Caco-2 (cell line): ENCODE measurements at regions not wholly inside any gene's neighbourhood (a gene's known extent, or its start where the extent isn't known, plus 50 kb on each side); places are given as distances from the start of the nearest gene placed in this dataset.

ENCODE experiments used
- BruUV-seq: library from RNA; stranded (reverse); fragments of 400-500 nt; replicated peaks from 2 replicates; lab custom pipeline; 2021; lab: Mats Ljungman, UMichigan
- CTCF ChIA-PET: fragments of 300-600 bp; sonication (Branson Sonifier 250); formaldehyde crosslinking; loops from one replicate; lab custom pipeline; 2022; ENCODE audit warnings: antibody characterized with exemption; lab: Charles Lee
- POLR2A ChIA-PET: fragments of 300-600 bp; sonication (Branson Sonifier 250); formaldehyde crosslinking; loops from one replicate; lab custom pipeline; 2022; ENCODE audit warnings: antibody characterized with exemption; lab: Charles Lee
- DNase-seq, 2 experiments: peaks; one replicate each; pipeline versions ENCODE4 v3.0.0 to v3.0.0-alpha.2; 2020 to 2022
- H3K27me3 ChIP-seq: replicated peaks from 2 replicates; pipeline ENCODE4 v1.6.0; 2011; ENCODE audit warnings: low read length; ENCODE audit not compliant: control insufficient read depth, insufficient read depth
- H3K36me3 ChIP-seq: 2 replicates; pipeline ENCODE4 v1.5.1; 2011; ENCODE audit warnings: low read length; ENCODE audit not compliant: control insufficient read depth, insufficient read depth
- H3K4me1 ChIP-seq: fragments of 250-450 bp; sonication (Bioruptor Pico); 2 replicates; pipeline ENCODE4 v1.5.1; 2020; ENCODE audit warnings: mild to moderate bottlenecking
- H3K4me3 ChIP-seq: 2 replicates; pipeline ENCODE4 v1.5.1; 2011; ENCODE audit warnings: low read depth, mild to moderate bottlenecking, control low read depth, low read length
- H3K9me3 ChIP-seq: fragments of 250-450 bp; sonication (Bioruptor Pico); 2 replicates; pipeline ENCODE4 v1.5.1; 2020; ENCODE audit warnings: mild to moderate bottlenecking, moderate library complexity
- H3K27ac Mint-ChIP-seq: one replicate; pipeline ENCODE4 v1.8.0; 2022; ENCODE audit warnings: mixed read lengths; ENCODE audit not compliant: unreplicated experiment
- H3K27me3 Mint-ChIP-seq: one replicate; pipeline ENCODE4 v1.8.0; 2022; ENCODE audit warnings: mixed read lengths; ENCODE audit not compliant: insufficient read depth, unreplicated experiment
- H3K36me3 Mint-ChIP-seq: one replicate; pipeline ENCODE4 v1.8.0; 2022; ENCODE audit warnings: mild to moderate bottlenecking, mixed read lengths; ENCODE audit not compliant: insufficient read depth, unreplicated experiment
- H3K4me1 Mint-ChIP-seq: one replicate; pipeline ENCODE4 v1.8.0; 2022; ENCODE audit warnings: low read depth, mixed read lengths; ENCODE audit not compliant: unreplicated experiment
- H3K4me3 Mint-ChIP-seq: one replicate; pipeline ENCODE4 v1.8.0; 2022; ENCODE audit warnings: mild to moderate bottlenecking, moderate library complexity, mixed read lengths; ENCODE audit not compliant: unreplicated experiment
- H3K9me3 Mint-ChIP-seq: one replicate; pipeline ENCODE4 v1.8.0; 2022; ENCODE audit warnings: mixed read lengths; ENCODE audit not compliant: unreplicated experiment
- CTCF ChIP-seq, 2 experiments: fragments of 200-600 bp in 1 of 2; IDR thresholded peaks; 1 replicate in 1 of 2; 2 replicates in 1 of 2; pipeline versions ENCODE4 v1.5.1 to v1.8.0; 2011 to 2022; ENCODE audit warnings: antibody characterized with exemption in 1 of 2, control low read depth in 1 of 2, inconsistent platforms in 1 of 2, low read depth in 1 of 2, low read length in 1 of 2, mild to moderate bottlenecking in 1 of 2, moderate library complexity in 1 of 2; ENCODE audit not compliant: insufficient read depth in 1 of 2, severe bottlenecking in 1 of 2, unreplicated experiment in 1 of 2
- intact Hi-C: fragments of 100-400 bp; cut with micrococcal nuclease; formaldehyde crosslinking; loops from one replicate; pipeline ENCODE4 v1.10.0; 2022; ENCODE audit not compliant: unreplicated experiment

- Mint-ChIP-seq H3K4me3 (no peak overlapping the region), H3K27me3 (peaks cover 18% of the 10 kb centered on the region), H3K27ac (no peak overlapping the region), H3K9me3 (no peaks in the 10 kb centered on the region), H3K4me1 (no peaks in the 10 kb centered on the region), H3K36me3 (no peaks in the 10 kb centered on the region)
- ChIA-PET POLR2A (no interaction called here), CTCF (no interaction called here)
- Histone ChIP-seq H3K4me3 (no peak overlapping the region), H3K4me1 (no peaks in the 10 kb centered on the region), H3K36me3 (no peaks in the 10 kb centered on the region), H3K9me3 (no peaks in the 10 kb centered on the region), H3K27me3 (no peaks in the 10 kb centered on the region; the same call in 1 of the 2 replicates)
- intact Hi-C loops = no loop called here
- DNase-seq = no peak
- BruUV-seq = no TSS peak
- TF ChIP-seq CTCF (IDR thresholded peaks at IDR 0.05; ENCODE audit: insufficient read depth in 1 of 2, low read depth in 1 of 2, low read length in 1 of 2, severe bottlenecking in 1 of 2, unreplicated experiment in 1 of 2) = no peak
These were observed 219.5 kb downstream of the TBX5 start for GRCh38 chr12:114186241-114187002.

DNA sequence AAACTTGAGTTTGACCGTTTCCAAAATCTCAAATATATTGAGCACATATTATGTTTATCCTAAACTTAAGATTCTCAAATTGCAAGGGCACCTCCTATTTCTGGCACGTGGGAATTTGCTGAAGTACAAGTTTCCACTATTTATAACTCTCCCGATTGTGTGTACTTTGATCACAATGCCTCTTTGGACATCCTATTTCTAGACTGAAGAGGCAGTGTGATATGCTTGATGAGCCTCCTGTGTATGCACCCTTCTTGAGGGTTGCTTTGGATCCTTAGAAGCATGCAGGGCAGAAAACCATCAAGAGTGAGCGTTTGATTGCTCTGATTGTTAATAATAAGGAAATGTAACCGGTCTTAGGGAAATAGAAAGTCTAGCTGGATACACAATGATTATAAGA is 218.9 kb upstream of the RBM19 start:
- Histone ChIP-seq H3K36me3 (no peaks in the 10 kb centered on the region), H3K4me1 (no peaks in the 10 kb centered on the region), H3K4me3 (no peak overlapping the region), H3K9me3 (no peaks in the 10 kb centered on the region), H3K27me3 (no peaks in the 10 kb centered on the region)
- Mint-ChIP-seq H3K27me3 (peaks cover 18% of the 10 kb centered on the region), H3K36me3 (no peaks in the 10 kb centered on the region), H3K9me3 (no peaks in the 10 kb centered on the region), H3K4me1 (no peaks in the 10 kb centered on the region), H3K27ac (no peak overlapping the region), H3K4me3 (no peak overlapping the region)
- no TSS peak for BruUV-seq
- ChIA-PET CTCF (no interaction called here), POLR2A (no interaction called here)
- DNase-seq = no peak
- intact Hi-C loops = no loop called here
- TF ChIP-seq CTCF (IDR thresholded peaks at IDR 0.05; ENCODE audit: insufficient read depth in 1 of 2, low read depth in 1 of 2, low read length in 1 of 2, severe bottlenecking in 1 of 2, unreplicated experiment in 1 of 2) = no peak

- no peak for DNase-seq
- Mint-ChIP-seq H3K27me3 (peaks cover 10% of the 10 kb centered on the region), H3K36me3 (no peaks in the 10 kb centered on the region), H3K4me3 (no peak overlapping the region), H3K9me3 (no peaks in the 10 kb centered on the region), H3K4me1 (no peaks in the 10 kb centered on the region), H3K27ac (no peak overlapping the region)
- no TSS peak for BruUV-seq
- Histone ChIP-seq H3K27me3 (no peaks in the 10 kb centered on the region), H3K9me3 (no peaks in the 10 kb centered on the region), H3K4me1 (no peaks in the 10 kb centered on the region), H3K36me3 (no peaks in the 10 kb centered on the region), H3K4me3 (no peak overlapping the region)
- POLR2A ChIA-PET = no interaction called here
- intact Hi-C loops = no loop called here
- CTCF ChIA-PET = interaction anchor here (0.6 kb wide), 1 partner anchor 329 kb away, joined by 3 read pairs; no protein-coding TSS in a partner anchor
- TF ChIP-seq CTCF (IDR thresholded peaks at IDR 0.05; ENCODE audit: insufficient read depth in 1 of 2, low read depth in 1 of 2, low read length in 1 of 2, severe bottlenecking in 1 of 2, unreplicated experiment in 1 of 2) = no peak
These were observed 208.2 kb upstream of the RBM19 start for GRCh38 chr12:114174326-114174725.
